Mesendoderm (in vitro differentiated cells): ENCODE measurements at regions not wholly inside any gene's neighbourhood (a gene's known extent, or its start where the extent isn't known, plus 50 kb on each side); places are given as distances from the start of the nearest gene placed in this dataset.

Experiments
- DNase-seq: peaks from one replicate; pipeline ENCODE4 v3.0.0; 2013
- H2AK5ac ChIP-seq: 2 replicates; pipeline ENCODE4 v1.6.1; 2013; ENCODE audit warnings: low read length, inconsistent platforms
- H2BK120ac ChIP-seq: 2 replicates; pipeline ENCODE4 v1.6.1; 2013; ENCODE audit warnings: low read depth, mild to moderate bottlenecking, low read length, moderate library complexity, mixed read lengths
- H2BK15ac ChIP-seq: replicated peaks from 2 replicates; pipeline ENCODE4 v1.6.1; 2013; ENCODE audit warnings: low read depth, mild to moderate bottlenecking, moderate library complexity
- H2BK5ac ChIP-seq: 2 replicates; pipeline ENCODE4 v1.6.1; 2013; ENCODE audit warnings: low read length, inconsistent platforms
- H3K18ac ChIP-seq: 2 replicates; pipeline ENCODE4 v1.6.1; 2013; ENCODE audit warnings: mild to moderate bottlenecking, low read length, mixed read lengths
- H3K23ac ChIP-seq: one replicate; pipeline ENCODE4 v1.6.1; 2013; ENCODE audit warnings: low read length
- H3K27ac ChIP-seq: 2 replicates; pipeline ENCODE4 v1.5.1; 2013; ENCODE audit warnings: low read depth, mild to moderate bottlenecking, inconsistent platforms, low read length, moderate library complexity
- H3K27me3 ChIP-seq: 2 replicates; pipeline ENCODE4 v1.6.1; 2013; ENCODE audit warnings: low read length, control low read depth, mild to moderate bottlenecking, inconsistent platforms; ENCODE audit not compliant: insufficient read depth, poor library complexity
- H3K36me3 ChIP-seq: 2 replicates; pipeline ENCODE4 v1.6.1; 2013; ENCODE audit warnings: low read length, inconsistent platforms; ENCODE audit not compliant: control insufficient read depth, insufficient read depth
- H3K4ac ChIP-seq: one replicate; pipeline ENCODE4 v1.6.1; 2013; ENCODE audit warnings: low read depth, mild to moderate bottlenecking, low read length, moderate library complexity
- H3K4me1 ChIP-seq: 2 replicates; pipeline ENCODE4 v1.6.1; 2013; ENCODE audit warnings: low read depth, low read length, inconsistent platforms; ENCODE audit not compliant: control insufficient read depth
- H3K4me2 ChIP-seq: 2 replicates; pipeline ENCODE4 v1.6.1; 2013; ENCODE audit warnings: low read length
- H3K4me3 ChIP-seq: 2 replicates; pipeline ENCODE4 v1.5.1; 2013; ENCODE audit warnings: mild to moderate bottlenecking, low read length
- H3K56ac ChIP-seq: one replicate; pipeline ENCODE4 v1.6.1; 2013; ENCODE audit warnings: low read length
- H3K79me1 ChIP-seq: 2 replicates; pipeline ENCODE4 v1.6.1; 2013; ENCODE audit warnings: low read length, inconsistent platforms
- H3K79me2 ChIP-seq: 2 replicates; pipeline ENCODE4 v1.6.1; 2013; ENCODE audit warnings: mild to moderate bottlenecking, low read length; ENCODE audit not compliant: control insufficient read depth, insufficient read depth
- H3K9ac ChIP-seq: 2 replicates; pipeline ENCODE4 v1.6.1; 2013; ENCODE audit warnings: low read length, inconsistent platforms
- H4K5ac ChIP-seq: one replicate; pipeline ENCODE4 v1.6.1; 2013; ENCODE audit warnings: low read length
- H4K8ac ChIP-seq: one replicate; pipeline ENCODE4 v1.6.1; 2013; ENCODE audit warnings: low read depth, mild to moderate bottlenecking, control low read depth, low read length, moderate library complexity
- whole genome bisulfite sequencing: extraction: QIAGEN DNeasy Blood & Tissue Kit; methylation state at CpG from one replicate; pipeline ENCODE4 v1.1.7; 2013; ENCODE audit warnings: low lambda C conversion rate, missing lambda C conversion rate; ENCODE audit not compliant: insufficient coverage; ENCODE audit errors: extremely low coverage; 5-methylcytosine and 5-hydroxymethylcytosine counted together

DNA sequence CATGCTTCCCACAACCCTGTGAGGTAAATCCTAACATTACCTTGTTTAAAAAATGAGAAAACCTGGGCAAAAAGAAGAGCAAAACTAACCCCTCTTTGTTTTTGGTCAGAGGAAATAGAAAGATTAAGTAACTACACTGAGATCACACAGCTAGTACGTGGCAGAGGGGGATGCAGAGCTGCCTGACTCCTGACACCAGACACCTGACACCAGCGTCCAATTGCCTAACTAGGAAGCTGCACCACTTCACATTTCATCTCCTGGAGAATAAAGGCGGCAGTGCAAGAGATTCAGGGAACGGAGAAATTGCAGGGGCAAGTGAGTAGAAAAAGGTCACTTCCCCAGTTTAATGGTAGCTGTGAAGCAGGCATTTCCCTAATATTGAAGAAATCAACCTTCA is 229.3 kb upstream of the PTBP2 start:
- H2BK15ac ChIP-seq = no peak overlapping the region
- H3K9ac ChIP-seq = no peak overlapping the region
- H3K4me2 ChIP-seq = no peak overlapping the region
- WGBS = no CpG with 5 or more reads among the region's 4 CpGs
- H3K4ac ChIP-seq = no peak overlapping the region
- DNase-seq = no peak
- no peak overlapping the region for H2BK5ac ChIP-seq
- no peaks in the 10 kb centered on the region for H3K36me3 ChIP-seq
- H3K18ac ChIP-seq = no peak overlapping the region
- no peak overlapping the region for H3K27ac ChIP-seq
- no peaks in the 10 kb centered on the region for H3K79me1 ChIP-seq
- no peak overlapping the region for H2BK120ac ChIP-seq
- H3K79me2 ChIP-seq = no peaks in the 10 kb centered on the region
- H4K8ac ChIP-seq = no peak overlapping the region
- H3K4me1 ChIP-seq = peaks cover 2% of the 10 kb centered on the region
- no peak overlapping the region for H3K4me3 ChIP-seq
- H3K56ac ChIP-seq = no peak overlapping the region
- no peak overlapping the region for H4K5ac ChIP-seq
- H3K27me3 ChIP-seq = no peaks in the 10 kb centered on the region
- no peak overlapping the region for H2AK5ac ChIP-seq
- H3K23ac ChIP-seq = no peak overlapping the region

- Histone ChIP-seq H3K4me2 (no peak overlapping the region), H3K23ac (no peak overlapping the region), H3K36me3 (no peaks in the 10 kb centered on the region), H3K79me2 (no peaks in the 10 kb centered on the region), H3K4me1 (no peaks in the 10 kb centered on the region), H4K8ac (no peak overlapping the region), H3K4me3 (no peak overlapping the region), H2BK5ac (no peak overlapping the region), H4K5ac (no peak overlapping the region), H3K27me3 (no peaks in the 10 kb centered on the region), H2AK5ac (no peak overlapping the region), H3K4ac (no peak overlapping the region), H2BK120ac (no peak overlapping the region), H3K79me1 (no peaks in the 10 kb centered on the region), H3K9ac (no peak overlapping the region), H3K18ac (no peak overlapping the region), H3K27ac (no peak overlapping the region), H3K56ac (no peak overlapping the region), H2BK15ac (no peak overlapping the region)
- DNase-seq = no peak
- no CpG with 5 or more reads among the region's 5 CpGs for WGBS
Observed at GRCh38 chr1:96498744-96499340, 222.7 kb upstream of the PTBP2 start.

GRCh38 chr1:96508233-96508632 is 213.4 kb upstream of the PTBP2 start:
- H3K56ac ChIP-seq = no peak overlapping the region
- no peak overlapping the region for H3K4me2 ChIP-seq
- no peaks in the 10 kb centered on the region for H3K27me3 ChIP-seq
- no peak for DNase-seq
- no peak overlapping the region for H3K27ac ChIP-seq
- H3K4ac ChIP-seq = no peak overlapping the region
- H3K4me3 ChIP-seq = no peak overlapping the region
- H3K9ac ChIP-seq = no peak overlapping the region
- no peak overlapping the region for H2BK120ac ChIP-seq
- H3K18ac ChIP-seq = no peak overlapping the region
- H2AK5ac ChIP-seq = no peak overlapping the region
- H4K5ac ChIP-seq = no peak overlapping the region
- H3K79me1 ChIP-seq = no peaks in the 10 kb centered on the region
- no peak overlapping the region for H3K23ac ChIP-seq
- H2BK15ac ChIP-seq = no peak overlapping the region
- no peaks in the 10 kb centered on the region for H3K36me3 ChIP-seq
- H2BK5ac ChIP-seq = no peak overlapping the region
- no CpG with 5 or more reads among the region's 4 CpGs for WGBS
- H3K79me2 ChIP-seq = no peaks in the 10 kb centered on the region
- no peak overlapping the region for H4K8ac ChIP-seq
- H3K4me1 ChIP-seq = no peaks in the 10 kb centered on the region

DNA sequence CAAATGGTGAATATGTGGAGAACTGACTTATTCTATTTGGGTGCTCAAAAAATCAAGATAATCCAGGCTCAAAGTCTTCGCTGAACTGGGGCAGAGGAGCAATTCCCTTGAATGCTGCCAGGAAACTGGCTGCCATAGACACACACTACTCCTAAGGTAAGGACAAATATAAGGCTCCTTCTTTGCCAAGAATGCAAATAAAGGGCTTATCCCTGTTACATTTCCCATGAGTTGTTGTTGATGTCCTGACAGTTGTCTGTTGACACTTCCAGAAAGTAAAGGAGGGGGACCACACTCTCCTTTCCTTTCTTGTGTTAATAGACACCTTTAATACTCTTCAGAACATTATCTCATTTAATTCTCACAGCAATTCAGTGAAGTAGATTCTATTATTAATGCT is 212.2 kb upstream of the PTBP2 start:
- H3K27me3 ChIP-seq = no peaks in the 10 kb centered on the region
- no peak overlapping the region for H3K4ac ChIP-seq
- H3K9ac ChIP-seq = no peak overlapping the region
- H2BK5ac ChIP-seq = no peak overlapping the region
- no peak overlapping the region for H3K4me3 ChIP-seq
- no peak for DNase-seq
- no peak overlapping the region for H4K5ac ChIP-seq
- no peak overlapping the region for H4K8ac ChIP-seq
- no peak overlapping the region for H3K4me2 ChIP-seq
- H2BK120ac ChIP-seq = no peak overlapping the region
- H3K36me3 ChIP-seq = no peaks in the 10 kb centered on the region
- no CpG with 5 or more reads among the region's 1 CpG for WGBS
- H3K27ac ChIP-seq = no peak overlapping the region
- no peak overlapping the region for H3K23ac ChIP-seq
- H3K79me2 ChIP-seq = no peaks in the 10 kb centered on the region
- H3K4me1 ChIP-seq = no peaks in the 10 kb centered on the region
- H2BK15ac ChIP-seq = no peak overlapping the region
- H3K56ac ChIP-seq = no peak overlapping the region
- no peaks in the 10 kb centered on the region for H3K79me1 ChIP-seq
- H3K18ac ChIP-seq = no peak overlapping the region
- no peak overlapping the region for H2AK5ac ChIP-seq

DNA sequence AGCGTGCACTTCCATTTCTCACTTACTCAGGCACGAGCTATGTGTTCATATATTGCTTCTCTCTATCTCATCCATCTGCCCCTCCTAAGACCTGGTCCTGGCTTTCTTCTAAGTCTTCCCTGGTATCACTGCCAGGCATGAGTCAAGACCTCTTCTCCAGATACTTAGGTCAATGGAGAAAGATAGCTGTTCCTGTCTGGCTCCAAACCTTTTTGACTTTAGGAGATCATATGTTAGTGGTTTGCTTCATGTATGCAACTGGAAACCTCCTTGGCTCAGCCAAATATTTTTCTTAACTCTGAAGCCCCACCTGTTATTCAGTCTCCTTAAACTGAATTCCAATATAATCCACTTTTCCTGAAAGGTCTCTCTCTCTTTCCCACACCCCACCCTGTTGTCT is 211.6 kb upstream of the PTBP2 start:
- Histone ChIP-seq H3K9ac (no peak overlapping the region), H3K56ac (no peak overlapping the region), H3K18ac (no peak overlapping the region), H3K79me1 (no peaks in the 10 kb centered on the region), H3K4ac (no peak overlapping the region), H3K4me3 (no peak overlapping the region), H3K27ac (no peak overlapping the region), H3K23ac (no peak overlapping the region), H4K5ac (no peak overlapping the region), H3K4me2 (no peak overlapping the region), H3K4me1 (no peaks in the 10 kb centered on the region), H4K8ac (no peak overlapping the region), H3K27me3 (no peaks in the 10 kb centered on the region), H2BK15ac (no peak overlapping the region), H2BK5ac (no peak overlapping the region), H3K79me2 (no peaks in the 10 kb centered on the region), H2AK5ac (no peak overlapping the region), H3K36me3 (no peaks in the 10 kb centered on the region), H2BK120ac (no peak overlapping the region)
- WGBS = no CpG with 5 or more reads among the region's 2 CpGs
- no peak for DNase-seq

- H3K27ac ChIP-seq = no peak overlapping the region
- H2BK5ac ChIP-seq = no peak overlapping the region
- no peak overlapping the region for H4K5ac ChIP-seq
- H2AK5ac ChIP-seq = no peak overlapping the region
- no peak overlapping the region for H3K4ac ChIP-seq
- no CpG with 5 or more reads among the region's 3 CpGs for WGBS
- H2BK15ac ChIP-seq = no peak overlapping the region
- DNase-seq = peak; percentile 32
- no peak overlapping the region for H3K9ac ChIP-seq
- H4K8ac ChIP-seq = no peak overlapping the region
- no peaks in the 10 kb centered on the region for H3K79me1 ChIP-seq
- no peaks in the 10 kb centered on the region for H3K36me3 ChIP-seq
- H3K18ac ChIP-seq = no peak overlapping the region
- no peaks in the 10 kb centered on the region for H3K27me3 ChIP-seq
- no peak overlapping the region for H3K4me3 ChIP-seq
- no peak overlapping the region for H3K56ac ChIP-seq
- H3K4me2 ChIP-seq = no peak overlapping the region
- H2BK120ac ChIP-seq = no peak overlapping the region
- no peak overlapping the region for H3K23ac ChIP-seq
- H3K79me2 ChIP-seq = no peaks in the 10 kb centered on the region
- H3K4me1 ChIP-seq = no peaks in the 10 kb centered on the region
Observed at GRCh38 chr1:96510391-96510790, 211.2 kb upstream of the PTBP2 start.
